Activated CD4-positive, alpha-beta T cell treated with anti-CD3 and anti-CD28 coated beads, Interleukin-2, amount 50 U/mL, for 1 hour (primary cell): ENCODE measurements at regions not wholly inside any gene's neighbourhood (a gene's known extent, or its start where the extent isn't known, plus 50 kb on each side); places are given as distances from the start of the nearest gene placed in this dataset.
"Not testable (repeated sequence)": the region's sequence is repeated elsewhere in the genome, so short reads cannot be mapped to it uniquely, and the experiment has no call there.

Experiments
- DNase-seq: peaks from one replicate; pipeline ENCODE4 v3.0.0-alpha.2; 2020

- not testable (repeated sequence) for DNase-seq
Observed at GRCh38 chr2:215889240-215889969, 123.9 kb downstream of the MREG start.

GRCh38 chr2:215888680-215889079, 124.7 kb downstream of the MREG start:
- DNase-seq, result no peak

GRCh38 chr2:215887303-215887702, 126.0 kb downstream of the MREG start:
- no peak for DNase-seq

- no peak for DNase-seq
Observed at GRCh38 chr2:215886022-215886421, 127.3 kb downstream of the MREG start.

GRCh38 chr2:215885536-215885935, 127.8 kb downstream of the MREG start:
- DNase-seq, result no peak

- no peak for DNase-seq
Observed at GRCh38 chr2:215884451-215885087, 128.8 kb downstream of the MREG start.

- DNase-seq, result no peak
Observed at GRCh38 chr2:215883799-215884198, 129.6 kb downstream of the MREG start.

GRCh38 chr2:215882689-215883088, 130.7 kb downstream of the MREG start:
- DNase-seq, result no peak

GRCh38 chr2:215881582-215881981, 131.8 kb downstream of the MREG start:
- no peak for DNase-seq

- no peak for DNase-seq
Observed at GRCh38 chr2:215880970-215881369, 132.4 kb downstream of the MREG start.

GRCh38 chr2:215879977-215880940, 133.1 kb downstream of the MREG start:
- DNase-seq, result no peak

GRCh38 chr2:215879331-215879730, 134.0 kb downstream of the MREG start:
- DNase-seq, result no peak

GRCh38 chr2:215878476-215879063, 134.8 kb downstream of the MREG start:
- DNase-seq, result no peak

- no peak for DNase-seq
Observed at GRCh38 chr2:215876937-215877238, 136.5 kb downstream of the MREG start.

GRCh38 chr2:215876139-215876936, 137.0 kb downstream of the MREG start:
- no peak for DNase-seq

- no peak for DNase-seq
Observed at GRCh38 chr2:215874418-215874817, 138.9 kb downstream of the MREG start.

GRCh38 chr2:215870986-215871385, 142.4 kb downstream of the MREG start:
- no peak for DNase-seq

- DNase-seq, result no peak
Observed at GRCh38 chr2:215870088-215870490, 143.3 kb downstream of the MREG start.

GRCh38 chr2:215868846-215869543, 144.4 kb downstream of the MREG start:
- DNase-seq, result no peak

- no peak for DNase-seq
Observed at GRCh38 chr2:215866606-215867005, 146.7 kb downstream of the MREG start.

- no peak for DNase-seq
Observed at GRCh38 chr2:215863687-215864086, 149.7 kb downstream of the MREG start.

GRCh38 chr2:215862351-215862771, 151.0 kb downstream of the MREG start:
- DNase-seq, result no peak
